Urinary bladder (tissue), 3 donors: ENCODE measurements at regions not wholly inside any gene's neighbourhood (a gene's known extent, or its start where the extent isn't known, plus 50 kb on each side); places are given as distances from the start of the nearest gene placed in this dataset.
"Not testable (repeated sequence)": the region's sequence is repeated elsewhere in the genome, so short reads cannot be mapped to it uniquely, and the experiment has no call there.

Experiments used
- DNase-seq: peaks from one replicate; pipeline ENCODE4 v3.0.0-alpha.2; 2015; ENCODE audit errors: extremely low spot score
- H3K27ac ChIP-seq: one replicate; pipeline ENCODE4 v1.5.1; 2013; ENCODE audit warnings: low read depth, mild to moderate bottlenecking, moderate library complexity
- H3K36me3 ChIP-seq: one replicate; pipeline ENCODE4 v1.6.1; 2013; ENCODE audit warnings: mild to moderate bottlenecking, moderate library complexity; ENCODE audit not compliant: insufficient read depth
- H3K4me1 ChIP-seq: one replicate; pipeline ENCODE4 v1.6.1; 2013; ENCODE audit warnings: mild to moderate bottlenecking, moderate library complexity; ENCODE audit not compliant: insufficient read depth
- H3K4me3 ChIP-seq: one replicate; pipeline ENCODE4 v1.5.1; 2013; ENCODE audit warnings: low read depth, low read length
- WGBS: extraction: QIAGEN DNeasy Blood & Tissue Kit; methylation state at CpG from one replicate; pipeline ENCODE4 v1.1.7; 2013; 5-methylcytosine and 5-hydroxymethylcytosine counted together
- donor health status: healthy with polysubstance abuse.
- donor health status: healthy.

- WGBS: 76% methylated on average over 7 of the region's 7 CpGs
Measured at GRCh38 chr1:91207691-91208090, 185.9 kb upstream of the ZNF644 start.

GRCh38 chr1:91204150-91204549, 182.3 kb upstream of the ZNF644 start:
- 97% methylated on average over 9 of the region's 9 CpGs for WGBS
- DNase-seq, H3K4me1 ChIP-seq, H3K36me3 ChIP-seq, H3K4me3 ChIP-seq, H3K27ac ChIP-seq: not testable (repeated sequence)

More at GRCh38 chr1:91207691-91208090, 185.9 kb upstream of the ZNF644 start:
- H3K4me1 ChIP-seq, H3K4me3 ChIP-seq, H3K27ac ChIP-seq, DNase-seq, H3K36me3 ChIP-seq: not testable (repeated sequence)

GRCh38 chr1:91201694-91202093, 179.9 kb upstream of the ZNF644 start:
- H3K4me1 ChIP-seq: no peaks in the 10 kb centered on the region
- WGBS: 62% methylated on average over 1 of the region's 1 CpG
- H3K4me3 ChIP-seq: no peak overlapping the region
- no peak overlapping the region for H3K27ac ChIP-seq
- H3K36me3 ChIP-seq: no peaks in the 10 kb centered on the region
- no peak for DNase-seq

- H3K4me3 ChIP-seq: no peak overlapping the region
- no peaks in the 10 kb centered on the region for H3K4me1 ChIP-seq
- WGBS: 59% methylated on average over 3 of the region's 3 CpGs
- no peak for DNase-seq
- no peak overlapping the region for H3K27ac ChIP-seq
- H3K36me3 ChIP-seq: no peaks in the 10 kb centered on the region
Measured at GRCh38 chr1:91201176-91201575, 179.3 kb upstream of the ZNF644 start.

GRCh38 chr1:91200675-91201074, 178.8 kb upstream of the ZNF644 start:
- no peak overlapping the region for H3K4me3 ChIP-seq
- no peaks in the 10 kb centered on the region for H3K36me3 ChIP-seq
- H3K4me1 ChIP-seq: no peaks in the 10 kb centered on the region
- DNase-seq: no peak
- WGBS: 57% methylated on average over 5 of the region's 5 CpGs
- H3K27ac ChIP-seq: no peak overlapping the region

- Histone ChIP-seq H3K36me3 (no peaks in the 10 kb centered on the region), H3K4me1 (no peaks in the 10 kb centered on the region), H3K4me3 (no peak overlapping the region), H3K27ac (no peak overlapping the region)
- no peak for DNase-seq
- 79% methylated on average over 6 of the region's 6 CpGs for WGBS
Measured at GRCh38 chr1:91199988-91200387, 178.2 kb upstream of the ZNF644 start.

- H3K36me3 ChIP-seq: no peaks in the 10 kb centered on the region
- no peak overlapping the region for H3K4me3 ChIP-seq
- no peak for DNase-seq
- 90% methylated on average over 4 of the region's 4 CpGs for WGBS
- H3K4me1 ChIP-seq: no peaks in the 10 kb centered on the region
- H3K27ac ChIP-seq: no peak overlapping the region
Measured at GRCh38 chr1:91190996-91191395, 169.2 kb upstream of the ZNF644 start.

GRCh38 chr1:91189096-91189495, 167.3 kb upstream of the ZNF644 start:
- Histone ChIP-seq H3K36me3 (no peaks in the 10 kb centered on the region), H3K4me3 (no peak overlapping the region), H3K4me1 (no peaks in the 10 kb centered on the region), H3K27ac (no peak overlapping the region)
- DNase-seq: no peak
- 59% methylated on average over 4 of the region's 4 CpGs for WGBS

- DNase-seq, H3K4me1 ChIP-seq, H3K36me3 ChIP-seq, H3K27ac ChIP-seq, H3K4me3 ChIP-seq: not testable (repeated sequence)
Measured at GRCh38 chr1:91182807-91183206, 161.0 kb upstream of the ZNF644 start.

- H3K4me1 ChIP-seq: no peaks in the 10 kb centered on the region
- DNase-seq: no peak
- H3K27ac ChIP-seq: no peak overlapping the region
- H3K4me3 ChIP-seq: no peak overlapping the region
- WGBS: 67% methylated on average over 1 of the region's 1 CpG
- no peaks in the 10 kb centered on the region for H3K36me3 ChIP-seq
Measured at GRCh38 chr1:91176250-91176649, 154.4 kb upstream of the ZNF644 start.

- Histone ChIP-seq H3K4me3 (no peak overlapping the region), H3K27ac (no peak overlapping the region), H3K4me1 (no peaks in the 10 kb centered on the region), H3K36me3 (no peaks in the 10 kb centered on the region)
- 91% methylated on average over 3 of the region's 3 CpGs for WGBS
- no peak for DNase-seq
Measured at GRCh38 chr1:91174734-91175133, 152.9 kb upstream of the ZNF644 start.

GRCh38 chr1:91173346-91173890, 151.6 kb upstream of the ZNF644 start:
- WGBS: 41% methylated on average over 9 of the region's 9 CpGs
- Histone ChIP-seq H3K27ac (no peak overlapping the region), H3K4me1 (no peaks in the 10 kb centered on the region), H3K36me3 (no peaks in the 10 kb centered on the region), H3K4me3 (no peak overlapping the region)
- no peak for DNase-seq

- no peak overlapping the region for H3K27ac ChIP-seq
- DNase-seq: no peak
- H3K4me3 ChIP-seq: no peak overlapping the region
- WGBS: 40% methylated on average over 2 of the region's 2 CpGs
- no peaks in the 10 kb centered on the region for H3K4me1 ChIP-seq
- H3K36me3 ChIP-seq: no peaks in the 10 kb centered on the region
Measured at GRCh38 chr1:91172541-91172940, 150.7 kb upstream of the ZNF644 start.

GRCh38 chr1:91171898-91172297, 150.1 kb upstream of the ZNF644 start:
- H3K27ac ChIP-seq: no peak overlapping the region
- H3K4me1 ChIP-seq: no peaks in the 10 kb centered on the region
- peak; percentile 62 for DNase-seq
- 22% methylated on average over 7 of the region's 7 CpGs for WGBS
- H3K36me3 ChIP-seq: no peaks in the 10 kb centered on the region
- H3K4me3 ChIP-seq: no peak overlapping the region

GRCh38 chr1:91170571-91170970, 148.7 kb upstream of the ZNF644 start:
- WGBS: 71% methylated on average over 4 of the region's 4 CpGs
- Histone ChIP-seq H3K4me1 (no peaks in the 10 kb centered on the region), H3K36me3 (no peaks in the 10 kb centered on the region), H3K27ac (no peak overlapping the region), H3K4me3 (no peak overlapping the region)
- no peak for DNase-seq
